Cardiac fibroblast (primary cell): ENCODE measurements at regions not wholly inside any gene's neighbourhood (a gene's known extent, or its start where the extent isn't known, plus 50 kb on each side); places are given as distances from the start of the nearest gene placed in this dataset.

ENCODE experiments used
- DNase-seq, 2 donors: peaks; one replicate each; pipeline versions ENCODE4 v3.0.0 to v3.0.0-alpha.2; 2010; ENCODE audit warnings: low read depth in 2 of 2
- H3K4me3 ChIP-seq, 2 donors: replicated peaks in 1 of 2; 1 replicate in 1 of 2; 2 replicates in 1 of 2; pipeline ENCODE4 v1.5.1; 2011; ENCODE audit warnings: low read depth in 2 of 2, low read length in 2 of 2, mild to moderate bottlenecking in 2 of 2, moderate library complexity in 1 of 2
- TF ChIP-seq, protein P1 (sequence below): IDR thresholded peaks from one replicate; pipeline ENCODE4 v1.5.1; 2011; ENCODE audit warnings: low read depth, mild to moderate bottlenecking, low read length, inconsistent platforms

DNA sequence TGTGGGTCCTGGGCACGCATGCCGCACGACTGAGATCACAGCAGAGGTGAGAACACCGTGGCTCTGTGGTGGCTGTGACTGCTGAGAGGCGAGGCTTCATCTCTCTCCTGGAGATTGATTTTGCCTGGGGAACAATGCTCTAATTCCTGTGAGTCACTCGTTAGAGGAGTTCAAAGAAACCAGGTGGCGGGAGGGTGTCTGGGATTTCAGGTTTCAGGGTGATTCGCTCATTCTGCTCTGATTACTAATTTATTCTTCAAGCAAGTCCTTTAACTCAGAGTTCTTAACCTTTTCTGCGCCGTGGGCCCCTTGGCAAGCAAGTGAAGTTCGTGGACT lies 56.3 kb downstream of the GLI2 start:
- TF ChIP-seq, protein P1, sequence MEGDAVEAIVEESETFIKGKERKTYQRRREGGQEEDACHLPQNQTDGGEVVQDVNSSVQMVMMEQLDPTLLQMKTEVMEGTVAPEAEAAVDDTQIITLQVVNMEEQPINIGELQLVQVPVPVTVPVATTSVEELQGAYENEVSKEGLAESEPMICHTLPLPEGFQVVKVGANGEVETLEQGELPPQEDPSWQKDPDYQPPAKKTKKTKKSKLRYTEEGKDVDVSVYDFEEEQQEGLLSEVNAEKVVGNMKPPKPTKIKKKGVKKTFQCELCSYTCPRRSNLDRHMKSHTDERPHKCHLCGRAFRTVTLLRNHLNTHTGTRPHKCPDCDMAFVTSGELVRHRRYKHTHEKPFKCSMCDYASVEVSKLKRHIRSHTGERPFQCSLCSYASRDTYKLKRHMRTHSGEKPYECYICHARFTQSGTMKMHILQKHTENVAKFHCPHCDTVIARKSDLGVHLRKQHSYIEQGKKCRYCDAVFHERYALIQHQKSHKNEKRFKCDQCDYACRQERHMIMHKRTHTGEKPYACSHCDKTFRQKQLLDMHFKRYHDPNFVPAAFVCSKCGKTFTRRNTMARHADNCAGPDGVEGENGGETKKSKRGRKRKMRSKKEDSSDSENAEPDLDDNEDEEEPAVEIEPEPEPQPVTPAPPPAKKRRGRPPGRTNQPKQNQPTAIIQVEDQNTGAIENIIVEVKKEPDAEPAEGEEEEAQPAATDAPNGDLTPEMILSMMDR: no peak
- peak in 1 of 2 donors; percentile 34 for DNase-seq
- H3K4me3 ChIP-seq: no peak overlapping the region

DNA sequence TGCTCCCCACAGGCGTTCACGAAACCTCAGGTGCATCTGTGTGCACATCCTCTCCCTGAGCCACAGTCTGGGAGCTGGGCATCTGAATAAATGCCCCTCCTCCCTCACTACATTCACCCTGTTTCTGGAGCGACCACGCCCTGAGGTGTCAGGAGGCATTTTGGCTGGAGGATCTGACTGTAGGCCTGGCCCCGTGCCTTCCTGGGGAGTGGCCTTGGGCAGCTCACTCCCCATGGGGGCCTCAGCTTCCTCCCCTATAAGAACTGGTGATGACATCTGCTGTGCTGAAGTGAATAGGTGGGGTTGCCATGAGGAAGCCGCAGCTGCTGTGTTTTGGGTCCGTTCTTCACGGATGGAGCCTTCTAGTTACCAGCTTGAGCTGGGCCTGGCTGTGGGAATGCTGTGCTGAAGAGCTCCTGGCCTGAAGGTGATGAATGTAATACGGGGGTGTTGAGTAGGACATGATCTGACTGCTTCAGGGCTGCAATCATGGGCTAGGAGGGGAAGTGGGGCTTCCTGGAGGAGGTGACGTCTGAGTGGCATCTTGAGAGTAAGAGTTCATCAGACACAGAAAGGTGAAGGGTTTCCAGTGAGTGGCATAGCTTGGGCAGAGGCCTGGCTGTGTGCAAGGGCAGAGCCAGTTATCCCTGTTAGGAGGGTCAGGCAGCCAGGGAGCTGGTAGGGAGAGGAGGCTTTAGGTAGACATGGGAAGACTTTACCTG lies 58.2 kb downstream of the GLI2 start:
- peak; percentile 33 to 61 for DNase-seq
- H3K4me3 ChIP-seq: no peak overlapping the region
- TF ChIP-seq, protein P1: no peak

DNA sequence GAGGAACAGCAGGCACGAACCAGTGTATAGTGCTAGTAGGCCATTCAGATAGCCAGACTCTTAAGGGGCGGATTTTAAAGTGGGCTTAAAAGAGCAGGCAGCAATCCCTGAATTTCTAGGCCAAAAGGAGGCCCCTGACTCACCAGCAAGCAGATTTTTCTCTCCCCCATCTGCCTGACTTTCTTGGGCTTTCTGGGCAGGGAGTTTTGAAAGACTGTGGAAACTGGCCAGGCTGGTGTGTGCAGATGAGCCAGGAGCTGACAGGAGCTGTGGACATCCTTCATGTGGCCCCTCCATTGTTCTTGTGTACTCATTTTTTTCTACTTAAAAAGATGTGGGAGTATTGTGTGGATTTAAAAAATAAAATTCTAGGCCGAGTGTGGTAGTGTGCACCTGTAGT lies 59.0 kb downstream of the GLI2 start:
- H3K4me3 ChIP-seq: no peak overlapping the region
- DNase-seq: peak; percentile 76 to 81
- TF ChIP-seq, protein P1: no peak

DNA sequence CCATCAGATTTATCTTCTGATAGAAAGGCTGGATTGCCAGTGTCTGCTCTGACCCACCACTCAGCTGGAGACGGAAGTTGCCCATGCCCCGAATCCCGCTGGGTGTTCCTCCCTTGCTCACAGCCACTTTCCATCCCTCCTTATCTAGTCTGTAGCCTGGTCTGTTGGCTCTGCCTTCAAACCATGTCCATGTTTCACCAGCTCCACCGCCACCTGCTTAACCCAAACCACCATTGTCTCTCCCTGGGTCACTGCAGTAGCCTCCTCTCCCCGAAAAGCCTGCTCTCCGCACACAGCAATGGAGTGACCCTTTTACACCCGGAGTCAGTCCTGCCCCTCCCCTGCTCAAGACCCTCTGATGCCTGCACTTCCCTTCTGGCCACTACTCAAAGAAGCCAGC lies 60.4 kb downstream of the GLI2 start:
- DNase-seq: no peak
- TF ChIP-seq, protein P1: no peak
- no peak overlapping the region for H3K4me3 ChIP-seq

DNA sequence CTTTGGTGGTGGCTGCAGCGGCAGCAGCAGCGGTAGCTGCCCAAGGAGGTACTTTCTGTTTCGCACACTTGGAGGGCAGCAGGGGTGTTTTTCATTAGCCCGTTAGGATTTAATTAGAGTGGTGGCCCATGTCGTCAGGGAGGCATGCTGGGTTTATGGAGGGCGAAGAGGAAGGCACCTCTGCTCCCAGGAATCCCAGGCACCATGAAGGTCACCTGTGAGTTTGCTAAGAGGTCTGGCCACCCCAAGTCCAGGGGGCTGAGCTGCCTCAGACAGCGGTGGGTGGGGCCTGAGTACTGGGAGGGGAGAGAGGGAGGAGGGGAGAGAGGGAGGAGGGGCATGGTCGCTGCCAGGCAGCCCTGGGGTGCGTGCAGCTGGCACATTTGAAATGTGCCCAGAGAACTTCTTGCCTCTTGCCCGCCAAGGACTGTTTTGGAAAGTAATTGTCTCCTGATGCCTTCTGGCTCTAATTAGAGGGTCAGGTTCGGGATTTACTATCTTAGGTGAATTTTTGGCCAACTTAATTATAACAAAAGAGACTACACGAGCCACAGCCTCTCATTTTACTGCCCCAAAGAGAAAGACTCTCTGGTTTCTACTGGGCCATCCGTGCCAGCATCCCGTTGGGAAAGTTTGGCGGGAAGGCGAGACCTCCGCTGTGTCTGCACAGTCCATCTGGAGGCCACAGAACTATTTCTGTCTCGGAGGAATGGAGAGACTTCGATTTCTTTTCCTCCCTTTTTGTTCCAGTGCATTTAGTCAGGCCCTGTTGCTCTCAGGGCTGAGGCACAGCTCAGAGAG lies 62.0 kb downstream of the GLI2 start:
- no peak for DNase-seq
- no peak overlapping the region for H3K4me3 ChIP-seq
- TF ChIP-seq, protein P1: no peak

DNA sequence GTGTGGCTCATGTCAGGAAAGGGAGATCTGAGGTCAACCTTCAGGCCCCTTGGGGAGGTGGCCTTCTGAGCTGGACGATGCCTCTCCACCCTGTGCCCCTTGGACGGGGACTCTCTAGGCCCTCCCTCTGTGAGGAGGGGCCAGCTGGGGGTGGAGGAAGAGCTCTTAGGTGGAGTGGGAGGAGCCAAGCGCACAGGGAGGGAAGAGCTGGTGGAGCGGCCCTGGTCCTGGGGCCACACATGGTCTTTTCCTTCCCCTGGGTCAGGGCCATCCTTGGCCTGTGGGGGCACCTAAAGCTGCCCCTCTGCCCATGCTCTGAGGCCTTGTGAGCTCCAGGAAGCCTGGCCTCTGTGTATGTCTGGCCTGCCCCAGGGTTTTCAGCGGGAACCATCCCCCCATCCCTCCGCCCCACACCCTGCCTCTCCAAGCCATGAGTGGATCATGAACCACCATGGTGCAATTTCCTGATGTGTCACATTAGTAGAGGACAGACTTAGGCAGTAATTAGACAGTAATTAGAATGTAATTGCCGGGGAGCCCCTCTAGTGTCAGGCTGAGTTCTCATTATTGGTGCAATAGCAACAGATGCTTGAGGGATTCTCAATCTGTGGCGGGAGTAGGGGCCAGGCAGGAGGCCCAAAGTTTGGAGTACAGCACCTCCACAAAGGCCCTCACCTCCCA lies 63.0 kb downstream of the GLI2 start:
- H3K4me3 ChIP-seq: no peak overlapping the region
- TF ChIP-seq, protein P1: no peak
- DNase-seq: no peak
